SK-N-SH (cell line): ENCODE measurements at regions not wholly inside any gene's neighbourhood (a gene's known extent, or its start where the extent isn't known, plus 50 kb on each side); places are given as distances from the start of the nearest gene placed in this dataset.

Experiments
- CTCF ChIA-PET: fragments of 300-600, 350-600 bp; formaldehyde crosslinking; extraction: SDS; loops from one replicate; lab custom pipeline; 2021; lab: Yijun Ruan, JAX
- POLR2A ChIA-PET: fragments of 350-600 bp; sonication (Branson Sonifier 250); formaldehyde crosslinking; extraction: SDS; loops from one replicate; lab custom pipeline; 2020; ENCODE audit warnings: antibody characterized with exemption, inconsistent platforms; lab: Yijun Ruan, JAX
- DNase-seq: peaks from one replicate; pipeline ENCODE4 v3.0.0; 2012
- H2AFZ ChIP-seq: fragments of 200-600 bp; sonication (generic); 2 replicates; pipeline ENCODE4 v1.8.1; 2016; ENCODE audit warnings: antibody characterized with exemption, mild to moderate bottlenecking, low read depth
- H3F3A ChIP-seq: fragments of 200-600 bp; sonication (generic); replicated peaks from 2 replicates; pipeline ENCODE3; 2016; ENCODE audit warnings: antibody characterized with exemption, mild to moderate bottlenecking; ENCODE audit not compliant: insufficient read depth
- H3K27ac ChIP-seq, 2 experiments: fragments of 200-500 bp in 1 of 2; fragments of 200-600 bp in 1 of 2; sonication (Bioruptor generic) in 1 of 2; sonication (generic), shearing (Covaris generic) in 1 of 2; 2 replicates each; pipeline versions ENCODE4 v1.5.1 to v1.6.1; 2014 to 2016; ENCODE audit warnings: low read depth in 2 of 2, inconsistent platforms in 1 of 2, low read length in 1 of 2, mild to moderate bottlenecking in 1 of 2, mixed read lengths in 1 of 2
- H3K27me3 ChIP-seq: fragments of 200-600 bp; sonication (generic), shearing (Covaris generic); 2 replicates; pipeline ENCODE4 v1.6.1; 2016; ENCODE audit warnings: mixed run types; ENCODE audit not compliant: insufficient read depth
- H3K36me3 ChIP-seq, 2 experiments: fragments of 200-500 bp in 1 of 2; fragments of 200-600 bp in 1 of 2; sonication (Bioruptor generic) in 1 of 2; sonication (generic) in 1 of 2; replicated peaks in 1 of 2; 2 replicates each; pipeline versions ENCODE3 to v1.5.1; 2014 to 2016; ENCODE audit warnings: low read length in 1 of 2, mild to moderate bottlenecking in 1 of 2; ENCODE audit not compliant: insufficient read depth in 2 of 2, control insufficient read depth in 1 of 2
- H3K4me1 ChIP-seq, 2 experiments: fragments of 200-500 bp in 1 of 2; fragments of 200-600 bp in 1 of 2; sonication (Bioruptor generic) in 1 of 2; sonication (generic), shearing (Covaris generic) in 1 of 2; 2 replicates each; pipeline versions ENCODE4 v1.5.1 to v1.6.1; 2014 to 2016; ENCODE audit warnings: low read depth in 1 of 2, low read length in 1 of 2, mixed run types in 1 of 2; ENCODE audit not compliant: insufficient read depth in 2 of 2, control insufficient read depth in 1 of 2
- H3K4me2 ChIP-seq: fragments of 200-600 bp; sonication (generic), shearing (Covaris generic); 2 replicates; pipeline ENCODE4 v1.6.1; 2017; ENCODE audit warnings: mixed run types
- H3K4me3 ChIP-seq, 2 experiments: fragments of 200-500 bp in 1 of 2; fragments of 200-600 bp in 1 of 2; sonication (Bioruptor generic) in 1 of 2; sonication (generic), shearing (Covaris generic) in 1 of 2; 2 replicates each; pipeline versions ENCODE4 v1.5.1 to v1.8.1; 2014 to 2016; ENCODE audit warnings: low read depth in 2 of 2, inconsistent platforms in 1 of 2, low read length in 1 of 2, mild to moderate bottlenecking in 1 of 2, mixed read lengths in 1 of 2, moderate library complexity in 1 of 2
- H3K79me2 ChIP-seq: fragments of 200-600 bp; sonication (generic); 2 replicates; pipeline ENCODE4 v1.8.1; 2017; ENCODE audit warnings: mild to moderate bottlenecking; ENCODE audit not compliant: insufficient read depth
- H3K9ac ChIP-seq: fragments of 200-600 bp; sonication (generic); 2 replicates; pipeline ENCODE4 v1.6.1; 2017; ENCODE audit warnings: mixed run types
- H3K9me2 ChIP-seq: fragments of 200-600 bp; sonication (generic); 2 replicates; pipeline ENCODE4 v1.6.1; 2017; ENCODE audit warnings: mixed run types
- H3K9me3 ChIP-seq: fragments of 200-600 bp; sonication (generic); 2 replicates; pipeline ENCODE4 v1.6.1; 2017; ENCODE audit warnings: mixed run types, mild to moderate bottlenecking, moderate library complexity
- H4K20me1 ChIP-seq: fragments of 200-600 bp; sonication (generic); 2 replicates; pipeline ENCODE4 v1.6.1; 2017; ENCODE audit warnings: mild to moderate bottlenecking, mixed run types; ENCODE audit not compliant: insufficient read depth
- CHD2 ChIP-seq: fragments of 150-350 bp; IDR thresholded peaks from 2 replicates; pipeline ENCODE4 v1.6.1; 2018; ENCODE audit warnings: low read length; ENCODE audit not compliant: partially characterized antibody
- EP300 ChIP-seq, 2 experiments: IDR thresholded peaks; 2 replicates each; pipeline versions ENCODE4 v1.4.0 to v1.6.1; 2012; ENCODE audit warnings: borderline replicate concordance in 1 of 2, low read depth in 1 of 2, low read length in 1 of 2
- FOXJ3 ChIP-seq: sonication (generic); formaldehyde crosslinking; IDR thresholded peaks from 2 replicates; pipeline ENCODE4 v1.5.1; 2020; ENCODE audit warnings: mild to moderate bottlenecking, missing genetic modification reagents
- GATA2 ChIP-seq: sonication (generic); formaldehyde crosslinking; IDR thresholded peaks from 2 replicates; pipeline ENCODE4 v1.5.0; 2020; ENCODE audit warnings: mild to moderate bottlenecking, missing genetic modification reagents
- MEF2A ChIP-seq: IDR thresholded peaks from 2 replicates; pipeline ENCODE4 v1.4.0; 2012; ENCODE audit warnings: low read depth, borderline replicate concordance
- NRF1 ChIP-seq: IDR thresholded peaks from 2 replicates; pipeline ENCODE4 v1.6.1; 2012; ENCODE audit warnings: low read depth, mild to moderate bottlenecking, low read length
- POLR2AphosphoS5 ChIP-seq: IDR thresholded peaks from 2 replicates; pipeline ENCODE4 v1.6.1; 2012; ENCODE audit warnings: low read depth, low read length
- SIN3A ChIP-seq: IDR thresholded peaks from 2 replicates; pipeline ENCODE4 v1.6.1; 2012; ENCODE audit warnings: low read depth, mild to moderate bottlenecking, low read length, moderate library complexity, borderline replicate concordance
- TAF1 ChIP-seq: IDR thresholded peaks from 2 replicates; pipeline ENCODE4 v1.6.1; 2012; ENCODE audit warnings: low read depth, mild to moderate bottlenecking, low read length, moderate library complexity, borderline replicate concordance
- TCF12 ChIP-seq: IDR thresholded peaks from 2 replicates; pipeline ENCODE4 v1.4.0; 2012
- TEAD4 ChIP-seq: IDR thresholded peaks from 2 replicates; pipeline ENCODE4 v1.4.0; 2012; ENCODE audit warnings: mild to moderate bottlenecking, borderline replicate concordance; ENCODE audit not compliant: insufficient read depth
- YY1 ChIP-seq: IDR thresholded peaks from 2 replicates; pipeline ENCODE4 v1.4.0; 2012; ENCODE audit warnings: low read depth, mild to moderate bottlenecking
- WGBS: methylation state at CpG from one replicate; pipeline ENCODE4 v1.1.6; 2017; ENCODE audit warnings: low lambda C conversion rate; 5-methylcytosine and 5-hydroxymethylcytosine counted together
- TF ChIP-seq, protein P1 (sequence below): fragments of 150-350 bp; IDR thresholded peaks from 2 replicates; pipeline ENCODE4 v1.6.1; 2016; ENCODE audit warnings: mild to moderate bottlenecking, low read depth, low read length
- TF ChIP-seq, protein P2 (sequence below): IDR thresholded peaks from 2 replicates; pipeline ENCODE4 v1.4.0; 2012; ENCODE audit warnings: low read depth
- TF ChIP-seq, protein P3 (sequence below): IDR thresholded peaks from 2 replicates; pipeline ENCODE4; 2012

DNA sequence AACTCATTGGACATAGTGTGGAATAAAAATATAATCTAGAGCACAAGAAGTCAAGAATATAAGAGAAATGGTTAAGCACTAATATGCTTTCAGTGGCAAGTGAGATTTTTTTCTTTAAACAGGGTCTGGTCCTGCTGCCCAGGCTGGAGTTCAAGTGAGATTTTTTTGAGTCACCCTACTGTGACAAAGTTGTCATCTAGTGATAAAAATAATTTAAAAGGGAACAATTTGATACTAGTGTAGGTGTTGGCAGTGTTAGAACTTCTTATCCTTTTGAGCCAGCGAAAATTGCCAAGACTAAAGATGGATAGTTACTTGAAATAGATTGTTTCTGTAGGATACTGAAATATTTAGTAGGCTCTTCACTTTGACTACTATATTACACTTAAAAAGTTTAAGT, 67.9 kb upstream of the TECRL start:
- H3K4me1 ChIP-seq = no peaks in the 10 kb centered on the region; a peak in 1 of 4 replicates
- TF ChIP-seq, protein P1, sequence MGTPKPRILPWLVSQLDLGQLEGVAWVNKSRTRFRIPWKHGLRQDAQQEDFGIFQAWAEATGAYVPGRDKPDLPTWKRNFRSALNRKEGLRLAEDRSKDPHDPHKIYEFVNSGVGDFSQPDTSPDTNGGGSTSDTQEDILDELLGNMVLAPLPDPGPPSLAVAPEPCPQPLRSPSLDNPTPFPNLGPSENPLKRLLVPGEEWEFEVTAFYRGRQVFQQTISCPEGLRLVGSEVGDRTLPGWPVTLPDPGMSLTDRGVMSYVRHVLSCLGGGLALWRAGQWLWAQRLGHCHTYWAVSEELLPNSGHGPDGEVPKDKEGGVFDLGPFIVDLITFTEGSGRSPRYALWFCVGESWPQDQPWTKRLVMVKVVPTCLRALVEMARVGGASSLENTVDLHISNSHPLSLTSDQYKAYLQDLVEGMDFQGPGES = no peak
- TF ChIP-seq EP300 (IDR thresholded peaks at IDR 0.05; ENCODE audit: borderline replicate concordance in 1 of 2, low read depth in 1 of 2, low read length in 1 of 2) (no peak), TEAD4 (no peak), CHD2 (no peak), SIN3A (no peak), TAF1 (no peak), TCF12 (no peak), GATA2 (CRISPR knock-in tag) (no peak), MEF2A (no peak), FOXJ3 (CRISPR knock-in tag) (no peak), YY1 (no peak), POLR2AphosphoS5 (no peak)
- TF ChIP-seq, protein P2, sequence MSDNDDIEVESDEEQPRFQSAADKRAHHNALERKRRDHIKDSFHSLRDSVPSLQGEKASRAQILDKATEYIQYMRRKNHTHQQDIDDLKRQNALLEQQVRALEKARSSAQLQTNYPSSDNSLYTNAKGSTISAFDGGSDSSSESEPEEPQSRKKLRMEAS = no peak
- TF ChIP-seq, protein P3, sequence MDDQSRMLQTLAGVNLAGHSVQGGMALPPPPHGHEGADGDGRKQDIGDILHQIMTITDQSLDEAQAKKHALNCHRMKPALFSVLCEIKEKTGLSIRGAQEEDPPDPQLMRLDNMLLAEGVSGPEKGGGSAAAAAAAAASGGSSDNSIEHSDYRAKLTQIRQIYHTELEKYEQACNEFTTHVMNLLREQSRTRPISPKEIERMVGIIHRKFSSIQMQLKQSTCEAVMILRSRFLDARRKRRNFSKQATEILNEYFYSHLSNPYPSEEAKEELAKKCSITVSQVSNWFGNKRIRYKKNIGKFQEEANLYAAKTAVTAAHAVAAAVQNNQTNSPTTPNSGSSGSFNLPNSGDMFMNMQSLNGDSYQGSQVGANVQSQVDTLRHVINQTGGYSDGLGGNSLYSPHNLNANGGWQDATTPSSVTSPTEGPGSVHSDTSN = no peak
- DNase-seq = no peak
- no peak overlapping the region for H3K27ac ChIP-seq
- H3K9me2 ChIP-seq = no peaks in the 10 kb centered on the region
- no peaks in the 10 kb centered on the region for H4K20me1 ChIP-seq
- H3K4me2 ChIP-seq = no peak overlapping the region
- H3F3A ChIP-seq = no peaks in the 10 kb centered on the region
- H3K9me3 ChIP-seq = no peaks in the 10 kb centered on the region; the same call in 1 of the 2 replicates
- 13% methylated on average over 1 of the region's 1 CpG for WGBS
- H2AFZ ChIP-seq = no peak overlapping the region
- H3K9ac ChIP-seq = no peak overlapping the region
- H3K27me3 ChIP-seq = no peaks in the 10 kb centered on the region
- H3K4me3 ChIP-seq = no peak overlapping the region
- no peaks in the 10 kb centered on the region for H3K79me2 ChIP-seq
- CTCF ChIA-PET = no interaction called here
- POLR2A ChIA-PET = no interaction called here
- H3K36me3 ChIP-seq = no peaks in the 10 kb centered on the region

DNA sequence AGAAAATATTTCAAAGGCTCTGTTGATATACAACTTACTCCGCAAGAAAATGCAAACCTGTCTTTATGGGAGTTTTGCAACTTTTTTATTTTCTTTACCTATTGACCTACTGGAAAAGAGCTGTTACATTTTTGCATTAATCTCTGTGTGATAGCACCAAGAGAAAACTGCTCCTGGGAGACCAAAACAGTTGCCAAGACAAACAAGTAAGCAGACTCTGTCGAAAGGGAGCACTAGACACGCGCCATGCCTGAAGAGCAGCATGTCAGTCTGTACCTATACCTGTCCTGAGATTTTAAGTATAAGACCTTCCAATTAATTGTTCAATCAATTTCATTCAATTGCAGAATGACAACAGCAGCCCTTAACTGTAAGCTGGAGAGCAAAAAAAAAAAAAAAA, 56.0 kb upstream of the TECRL start:
- Histone ChIP-seq H3K79me2 (no peaks in the 10 kb centered on the region), H3K4me3 (no peak overlapping the region), H3K27ac (no peak overlapping the region), H3K9me3 (no peaks in the 10 kb centered on the region), H3K4me2 (no peak overlapping the region), H3K27me3 (no peaks in the 10 kb centered on the region), H2AFZ (no peak overlapping the region), H3K9me2 (no peaks in the 10 kb centered on the region), H4K20me1 (no peaks in the 10 kb centered on the region), H3F3A (no peaks in the 10 kb centered on the region), H3K36me3 (peaks cover 0 to 4% of the 10 kb centered on the region in 2 experiments), H3K9ac (no peak overlapping the region), H3K4me1 (no peaks in the 10 kb centered on the region)
- WGBS = 60% methylated on average over 4 of the region's 4 CpGs
- POLR2A ChIA-PET = no interaction called here
- CTCF ChIA-PET = no interaction called here
- no peak for DNase-seq
- TF ChIP-seq FOXJ3 (CRISPR knock-in tag) (no peak), NRF1 (no peak), TCF12 (no peak)
